22Rv1 (cell line): ENCODE measurements at regions not wholly inside any gene's neighbourhood (a gene's known extent, or its start where the extent isn't known, plus 50 kb on each side); places are given as distances from the start of the nearest gene placed in this dataset.

Source experiments
- H3K27ac ChIP-seq: fragments of 450-650 bp; 2 replicates; pipeline ENCODE4 v1.5.1; 2017
- ZFX ChIP-seq: fragments of 450-650 bp; IDR thresholded peaks from 2 replicates; pipeline ENCODE4 v1.6.1; 2017; ENCODE audit warnings: antibody characterized with exemption, borderline replicate concordance
- TF ChIP-seq, protein P1 (sequence below): fragments of 450-650 bp; IDR thresholded peaks from 2 replicates; pipeline ENCODE4 v1.5.1; 2017; ENCODE audit warnings: mild to moderate bottlenecking

DNA sequence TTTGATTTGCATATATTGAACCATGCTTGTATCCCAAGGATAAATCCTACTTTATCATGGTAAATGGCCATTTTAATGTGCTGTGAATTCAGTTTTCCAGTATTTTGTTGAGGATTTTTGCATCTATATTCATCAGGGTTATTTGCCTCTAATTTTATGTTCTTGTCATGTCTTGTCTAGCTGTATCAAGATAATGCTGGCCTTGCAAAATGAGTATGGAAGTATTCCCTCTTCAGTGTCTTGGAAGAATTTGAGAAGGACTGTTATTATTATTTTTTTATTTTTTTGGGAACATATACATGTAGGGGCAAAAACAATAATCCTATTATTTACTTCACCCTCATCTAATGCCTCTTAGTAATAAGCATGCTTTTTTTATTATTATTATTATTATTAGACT lies 398.0 kb upstream of the KCNH7 start:
- no peak overlapping the region for H3K27ac ChIP-seq
- TF ChIP-seq ZFX = no peak
- TF ChIP-seq, protein P1, sequence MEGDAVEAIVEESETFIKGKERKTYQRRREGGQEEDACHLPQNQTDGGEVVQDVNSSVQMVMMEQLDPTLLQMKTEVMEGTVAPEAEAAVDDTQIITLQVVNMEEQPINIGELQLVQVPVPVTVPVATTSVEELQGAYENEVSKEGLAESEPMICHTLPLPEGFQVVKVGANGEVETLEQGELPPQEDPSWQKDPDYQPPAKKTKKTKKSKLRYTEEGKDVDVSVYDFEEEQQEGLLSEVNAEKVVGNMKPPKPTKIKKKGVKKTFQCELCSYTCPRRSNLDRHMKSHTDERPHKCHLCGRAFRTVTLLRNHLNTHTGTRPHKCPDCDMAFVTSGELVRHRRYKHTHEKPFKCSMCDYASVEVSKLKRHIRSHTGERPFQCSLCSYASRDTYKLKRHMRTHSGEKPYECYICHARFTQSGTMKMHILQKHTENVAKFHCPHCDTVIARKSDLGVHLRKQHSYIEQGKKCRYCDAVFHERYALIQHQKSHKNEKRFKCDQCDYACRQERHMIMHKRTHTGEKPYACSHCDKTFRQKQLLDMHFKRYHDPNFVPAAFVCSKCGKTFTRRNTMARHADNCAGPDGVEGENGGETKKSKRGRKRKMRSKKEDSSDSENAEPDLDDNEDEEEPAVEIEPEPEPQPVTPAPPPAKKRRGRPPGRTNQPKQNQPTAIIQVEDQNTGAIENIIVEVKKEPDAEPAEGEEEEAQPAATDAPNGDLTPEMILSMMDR = no peak

DNA sequence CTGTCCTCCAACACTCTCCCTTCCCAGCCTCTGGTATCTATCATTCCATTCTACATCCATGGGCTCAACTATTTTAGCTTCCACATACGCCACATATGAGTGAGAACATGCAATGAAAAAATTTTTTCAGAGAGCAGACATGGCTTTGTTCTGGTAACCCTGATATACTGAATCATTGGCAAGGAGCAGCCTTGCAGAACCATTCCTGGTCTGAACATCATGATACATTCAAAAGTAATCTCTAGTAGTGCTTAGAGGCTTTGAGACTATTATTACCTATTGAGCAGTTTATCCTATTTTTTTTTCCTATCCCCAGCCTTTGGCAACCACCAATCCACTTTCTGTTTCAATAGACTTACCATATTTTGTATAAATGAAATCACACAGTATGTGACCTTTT lies 393.1 kb upstream of the KCNH7 start:
- H3K27ac ChIP-seq = no peak overlapping the region
- TF ChIP-seq, protein P1 = no peak
- TF ChIP-seq ZFX = no peak

DNA sequence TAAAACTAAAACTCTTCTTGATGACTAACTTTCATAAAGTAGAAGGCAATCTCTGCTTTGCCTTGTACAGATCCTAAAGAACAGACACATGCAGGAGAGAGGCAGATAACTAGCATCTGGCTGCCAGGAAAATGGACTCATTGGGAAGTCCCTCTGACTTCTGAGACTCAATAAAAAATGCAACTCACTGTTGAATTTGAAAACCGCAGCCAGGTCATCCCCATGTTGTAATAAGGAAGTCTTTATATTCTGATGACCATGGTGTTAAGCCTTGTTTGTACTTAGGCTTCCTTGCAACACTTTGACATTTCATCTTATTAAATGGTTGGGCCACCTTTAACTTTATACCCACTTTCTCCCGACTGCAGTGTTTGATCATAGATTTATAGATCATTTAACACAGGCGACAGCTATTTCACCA lies 375.1 kb upstream of the KCNH7 start:
- no peak overlapping the region for H3K27ac ChIP-seq
- TF ChIP-seq ZFX = no peak
- TF ChIP-seq, protein P1 = no peak

DNA sequence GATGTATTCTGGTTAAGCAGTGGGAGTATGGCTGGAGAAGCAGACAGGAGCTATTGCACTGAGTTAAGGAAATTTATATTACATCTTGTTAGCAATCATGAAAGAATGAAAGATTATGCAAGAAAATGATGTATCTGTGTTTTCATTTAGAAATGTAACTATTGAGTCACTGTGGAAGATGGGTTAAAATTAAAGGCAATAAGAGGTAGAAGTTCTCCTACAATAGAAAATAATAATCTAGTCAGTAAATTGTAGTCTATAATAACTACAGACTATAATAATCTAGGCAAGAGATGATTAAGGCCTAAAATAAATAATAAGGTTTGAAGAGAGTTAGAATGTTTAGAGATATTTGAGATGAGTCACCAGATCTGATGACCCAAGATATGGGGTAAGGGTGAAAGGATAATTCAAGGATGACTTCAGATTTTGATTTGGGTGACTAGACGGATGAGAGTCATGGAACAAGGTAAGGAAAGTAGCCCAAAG lies 371.9 kb upstream of the KCNH7 start:
- no peak overlapping the region for H3K27ac ChIP-seq
- TF ChIP-seq, protein P1 = no peak
- no peak for TF ChIP-seq ZFX

DNA sequence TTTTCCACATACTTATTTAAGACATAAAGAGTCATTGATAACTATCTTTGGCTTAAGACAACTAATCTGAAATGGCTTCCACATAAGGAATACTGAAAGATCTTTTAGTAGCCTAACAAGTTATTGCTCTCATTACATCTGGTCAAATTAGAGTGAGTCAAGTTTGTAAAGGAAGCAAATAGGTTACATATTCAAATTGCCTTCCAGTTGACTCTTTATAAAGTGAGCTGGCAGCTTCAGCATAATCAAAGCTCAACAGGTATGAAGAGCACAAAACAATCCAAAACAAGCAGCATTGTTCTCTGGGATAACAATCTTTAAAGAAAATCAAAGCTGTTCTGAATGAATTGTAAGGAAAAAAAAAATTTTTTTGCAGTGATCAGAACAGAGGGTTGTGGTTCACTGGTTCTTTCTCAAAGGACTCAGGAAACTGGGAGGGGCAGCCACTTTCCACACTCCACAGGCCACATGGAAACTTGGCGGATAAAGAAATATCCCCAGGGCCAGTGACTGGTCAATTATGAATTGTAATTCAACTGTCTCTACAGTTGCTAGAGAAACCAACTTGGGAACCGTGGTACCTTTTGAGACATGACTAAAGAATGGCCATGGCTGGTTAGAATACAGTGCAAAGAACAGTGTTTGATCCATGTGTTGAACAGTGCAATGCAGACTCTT lies 369.3 kb upstream of the KCNH7 start:
- no peak for TF ChIP-seq ZFX
- TF ChIP-seq, protein P1 = no peak
- no peak overlapping the region for H3K27ac ChIP-seq

DNA sequence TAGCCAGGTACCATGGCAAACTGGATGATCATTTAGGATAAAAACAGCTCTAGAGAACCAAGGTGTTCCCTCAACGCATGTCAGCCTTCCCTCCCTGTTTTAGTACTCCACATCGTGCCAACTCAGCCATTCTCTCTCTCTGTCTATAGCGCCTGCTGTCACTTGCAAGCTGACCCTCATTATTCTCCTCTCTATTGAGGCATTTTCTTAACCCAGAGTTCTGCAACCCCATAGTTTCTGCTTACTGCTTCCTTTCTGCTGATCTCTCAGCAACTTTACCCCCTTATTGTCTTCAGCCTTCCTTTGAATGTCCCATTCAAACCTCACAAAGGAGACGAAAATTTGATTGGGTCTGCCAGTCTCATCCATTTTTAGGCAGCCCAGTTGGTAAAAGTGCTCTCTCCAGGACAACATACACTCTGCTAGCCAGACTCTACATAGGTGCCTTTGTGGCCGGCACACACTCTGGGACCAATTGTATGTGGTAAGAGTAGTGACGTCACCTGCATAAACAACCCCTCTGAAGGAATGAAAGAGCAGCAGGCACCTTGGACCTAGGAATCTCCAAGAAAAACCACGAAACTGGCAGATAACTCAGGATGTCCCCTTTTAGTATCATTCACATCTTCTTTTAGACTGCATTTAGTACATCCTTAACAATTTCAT lies 367.2 kb upstream of the KCNH7 start:
- no peak for TF ChIP-seq ZFX
- TF ChIP-seq, protein P1 = no peak
- H3K27ac ChIP-seq = no peak overlapping the region

DNA sequence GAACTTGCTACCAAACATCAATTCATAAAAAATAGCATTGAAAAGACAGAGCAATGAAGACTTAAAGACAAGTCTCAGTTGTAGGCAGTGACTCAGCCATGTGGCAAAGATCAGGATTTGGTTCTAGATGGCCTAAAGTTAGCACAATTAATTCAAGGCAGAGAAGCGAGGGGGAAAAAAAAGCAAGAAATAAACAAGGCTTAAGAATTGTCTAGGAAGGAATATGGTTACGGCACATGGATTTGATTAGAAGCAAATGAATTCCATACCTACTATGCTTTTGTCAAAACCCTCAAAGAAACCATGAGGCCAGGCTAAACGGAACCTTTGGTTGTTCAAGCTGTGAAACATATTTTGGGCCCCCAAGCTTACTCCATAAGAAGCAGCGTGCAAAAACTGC lies 362.2 kb upstream of the KCNH7 start:
- no peak for TF ChIP-seq ZFX
- TF ChIP-seq, protein P1 = no peak
- H3K27ac ChIP-seq = no peak overlapping the region
